Trophoblast cell (in vitro differentiated cells and primary cell): ENCODE measurements at regions not wholly inside any gene's neighbourhood (a gene's known extent, or its start where the extent isn't known, plus 50 kb on each side); places are given as distances from the start of the nearest gene placed in this dataset.
"Not testable (repeated sequence)": the region's sequence is repeated elsewhere in the genome, so short reads cannot be mapped to it uniquely, and the experiment has no call there.

ENCODE experiments used
- DNase-seq, 2 donors: peaks; one replicate each; pipeline ENCODE4 v3.0.0-alpha.2; 2016
- H2AFZ ChIP-seq: 2 replicates; pipeline ENCODE4 v1.6.1; 2013; ENCODE audit warnings: low read length, moderate library complexity, mild to moderate bottlenecking; ENCODE audit not compliant: insufficient read depth, poor library complexity
- H2AK5ac ChIP-seq: 2 replicates; pipeline ENCODE4 v1.6.1; 2013; ENCODE audit warnings: mild to moderate bottlenecking, low read length
- H2BK120ac ChIP-seq: 2 replicates; pipeline ENCODE4 v1.6.1; 2013; ENCODE audit warnings: low read length, mild to moderate bottlenecking, moderate library complexity; ENCODE audit not compliant: insufficient read depth, poor library complexity
- H2BK12ac ChIP-seq: 2 replicates; pipeline ENCODE4 v1.6.1; 2013; ENCODE audit warnings: mild to moderate bottlenecking, low read length, moderate library complexity
- H2BK5ac ChIP-seq: 2 replicates; pipeline ENCODE4 v1.6.1; 2013; ENCODE audit warnings: low read length, low read depth, moderate library complexity, mild to moderate bottlenecking; ENCODE audit not compliant: poor library complexity
- H3K14ac ChIP-seq: 2 replicates; pipeline ENCODE4 v1.6.1; 2013; ENCODE audit warnings: mild to moderate bottlenecking, low read length
- H3K18ac ChIP-seq: 2 replicates; pipeline ENCODE4 v1.6.1; 2013; ENCODE audit warnings: mild to moderate bottlenecking, low read length
- H3K23ac ChIP-seq: 2 replicates; pipeline ENCODE4 v1.6.1; 2013; ENCODE audit warnings: low read length
- H3K27ac ChIP-seq: 2 replicates; pipeline ENCODE4 v1.5.1; 2013; ENCODE audit warnings: low read depth, mild to moderate bottlenecking, inconsistent platforms, low read length, moderate library complexity
- H3K27me3 ChIP-seq: 2 replicates; pipeline ENCODE4 v1.6.1; 2013; ENCODE audit warnings: inconsistent platforms, mild to moderate bottlenecking, low read length, moderate library complexity; ENCODE audit not compliant: insufficient read depth
- H3K36me3 ChIP-seq, 2 experiments: 1 replicate in 1 of 2; 2 replicates in 1 of 2; pipeline ENCODE4 v1.6.1; 2013; ENCODE audit warnings: low read length in 2 of 2, mild to moderate bottlenecking in 2 of 2, moderate library complexity in 1 of 2; ENCODE audit not compliant: insufficient read depth in 2 of 2, control insufficient read depth in 1 of 2
- H3K4ac ChIP-seq: 2 replicates; pipeline ENCODE4 v1.6.1; 2013; ENCODE audit warnings: low read depth, mild to moderate bottlenecking, low read length, moderate library complexity
- H3K4me1 ChIP-seq, 2 experiments: 1 replicate in 1 of 2; 2 replicates in 1 of 2; pipeline ENCODE4 v1.6.1; 2013; ENCODE audit warnings: low read length in 2 of 2, mild to moderate bottlenecking in 2 of 2, moderate library complexity in 1 of 2; ENCODE audit not compliant: insufficient read depth in 2 of 2, control insufficient read depth in 1 of 2
- H3K4me2 ChIP-seq: 2 replicates; pipeline ENCODE4 v1.6.1; 2013; ENCODE audit warnings: inconsistent platforms, mild to moderate bottlenecking, low read length, moderate library complexity
- H3K4me3 ChIP-seq: 2 replicates; pipeline ENCODE4 v1.5.1; 2013; ENCODE audit warnings: mild to moderate bottlenecking, low read depth, low read length, inconsistent platforms
- H3K79me1 ChIP-seq: one replicate; pipeline ENCODE4 v1.6.1; 2013; ENCODE audit warnings: low read length
- H3K79me2 ChIP-seq: 2 replicates; pipeline ENCODE4 v1.6.1; 2013; ENCODE audit warnings: low read length, mild to moderate bottlenecking; ENCODE audit not compliant: control insufficient read depth, insufficient read depth, poor library complexity
- H3K9ac ChIP-seq: 2 replicates; pipeline ENCODE4 v1.6.1; 2013; ENCODE audit warnings: mild to moderate bottlenecking, low read length
- H3K9me3 ChIP-seq: 2 replicates; pipeline ENCODE4 v1.6.1; 2013; ENCODE audit warnings: low read depth, mild to moderate bottlenecking, control low read depth, inconsistent platforms, low read length; ENCODE audit not compliant: insufficient read depth
- H4K12ac ChIP-seq: 2 replicates; pipeline ENCODE4 v1.6.1; 2013; ENCODE audit warnings: low read depth, mild to moderate bottlenecking, low read length, moderate library complexity
- H4K8ac ChIP-seq: 2 replicates; pipeline ENCODE4 v1.6.1; 2013; ENCODE audit warnings: low read depth, mild to moderate bottlenecking, low read length, moderate library complexity
- H4K91ac ChIP-seq: one replicate; pipeline ENCODE4 v1.6.1; 2013; ENCODE audit warnings: low read depth, mild to moderate bottlenecking, low read length, moderate library complexity
- WGBS: extraction: QIAGEN DNeasy Blood & Tissue Kit; methylation state at CpG from one replicate; pipeline ENCODE4 v1.1.7; 2013; ENCODE audit warnings: missing lambda C conversion rate; ENCODE audit not compliant: insufficient read length, insufficient coverage; ENCODE audit errors: extremely low coverage; 5-methylcytosine and 5-hydroxymethylcytosine counted together

GRCh38 chr17:45622295-45622694, 131.8 kb upstream of the PLEKHM1 start:
- not testable (repeated sequence) for H3K18ac ChIP-seq, DNase-seq, H2BK12ac ChIP-seq, H3K27me3 ChIP-seq, H3K14ac ChIP-seq, H2AK5ac ChIP-seq, H3K27ac ChIP-seq, H3K4me1 ChIP-seq, H3K4ac ChIP-seq, H3K9me3 ChIP-seq, H3K36me3 ChIP-seq, H3K4me2 ChIP-seq, H3K4me3 ChIP-seq, H3K9ac ChIP-seq, H3K79me1 ChIP-seq, H3K23ac ChIP-seq, H4K8ac ChIP-seq, H2BK120ac ChIP-seq, H2AFZ ChIP-seq, H3K79me2 ChIP-seq, H4K91ac ChIP-seq, H4K12ac ChIP-seq, H2BK5ac ChIP-seq
- WGBS: no CpG with 5 or more reads among the region's 3 CpGs

GRCh38 chr17:45628019-45628418, 137.5 kb upstream of the PLEKHM1 start:
- Histone ChIP-seq H2BK5ac (no peak overlapping the region), H3K4me3 (no peak overlapping the region), H2AFZ (no peak overlapping the region), H2BK120ac (no peak overlapping the region), H3K9ac (no peak overlapping the region), H3K23ac (no peak overlapping the region), H3K9me3 (no peaks in the 10 kb centered on the region), H2BK12ac (no peak overlapping the region), H3K18ac (no peak overlapping the region), H4K91ac (no peak overlapping the region), H3K14ac (no peak overlapping the region), H3K36me3 (peaks cover 11 to 25% of the 10 kb centered on the region in 2 experiments), H3K4me2 (no peak overlapping the region), H3K79me2 (no peaks in the 10 kb centered on the region), H3K4me1 (no peaks in the 10 kb centered on the region), H3K27me3 (no peaks in the 10 kb centered on the region), H4K8ac (no peak overlapping the region), H3K79me1 (no peaks in the 10 kb centered on the region), H3K27ac (no peak overlapping the region), H4K12ac (no peak overlapping the region), H3K4ac (no peak overlapping the region), H2AK5ac (no peak overlapping the region)
- no peak for DNase-seq
- no CpG with 5 or more reads among the region's 5 CpGs for WGBS

GRCh38 chr17:45631941-45632340, 141.4 kb upstream of the PLEKHM1 start:
- WGBS: no CpG with 5 or more reads among the region's 2 CpGs
- no peak overlapping the region for H2AK5ac ChIP-seq
- H4K8ac ChIP-seq: no peak overlapping the region
- H3K4ac ChIP-seq: no peak overlapping the region
- H3K14ac ChIP-seq: no peak overlapping the region
- no peak overlapping the region for H2AFZ ChIP-seq
- H3K4me2 ChIP-seq: no peak overlapping the region
- no peak overlapping the region for H4K91ac ChIP-seq
- no peak overlapping the region for H3K4me3 ChIP-seq
- H3K27me3 ChIP-seq: no peaks in the 10 kb centered on the region
- H4K12ac ChIP-seq: no peak overlapping the region
- no peak overlapping the region for H2BK120ac ChIP-seq
- H3K79me2 ChIP-seq: no peaks in the 10 kb centered on the region
- no peak overlapping the region for H2BK5ac ChIP-seq
- no peak for DNase-seq
- H3K9ac ChIP-seq: no peak overlapping the region
- H3K23ac ChIP-seq: no peak overlapping the region
- no peaks in the 10 kb centered on the region for H3K79me1 ChIP-seq
- no peaks in the 10 kb centered on the region for H3K9me3 ChIP-seq
- H3K4me1 ChIP-seq: no peaks in the 10 kb centered on the region
- H3K27ac ChIP-seq: no peak overlapping the region
- H2BK12ac ChIP-seq: no peak overlapping the region
- no peak overlapping the region for H3K18ac ChIP-seq
- peaks cover 14 to 34% of the 10 kb centered on the region in 2 experiments for H3K36me3 ChIP-seq

GRCh38 chr17:45639297-45639849, 144.7 kb upstream of the CRHR1 start:
- no peak for DNase-seq
- Histone ChIP-seq H3K4me1 (no peaks in the 10 kb centered on the region), H3K4ac (no peak overlapping the region), H3K27me3 (no peaks in the 10 kb centered on the region), H4K8ac (no peak overlapping the region), H4K91ac (no peak overlapping the region), H3K23ac (no peak overlapping the region), H2BK5ac (no peak overlapping the region), H3K4me3 (no peak overlapping the region), H3K9me3 (no peaks in the 10 kb centered on the region), H3K79me2 (no peaks in the 10 kb centered on the region), H2BK12ac (no peak overlapping the region), H2BK120ac (no peak overlapping the region), H3K14ac (no peak overlapping the region), H2AFZ (no peak overlapping the region), H3K4me2 (no peak overlapping the region), H3K79me1 (no peaks in the 10 kb centered on the region), H2AK5ac (no peak overlapping the region), H3K18ac (no peak overlapping the region), H3K9ac (no peak overlapping the region), H3K27ac (no peak overlapping the region), H3K36me3 (peaks cover 8 to 18% of the 10 kb centered on the region in 2 experiments), H4K12ac (no peak overlapping the region)
- no CpG with 5 or more reads among the region's 4 CpGs for WGBS
